ENCODE measurements at regions not wholly inside any gene's neighbourhood (a gene's known extent, or its start where the extent isn't known, plus 50 kb on each side); places are given as distances from the start of the nearest gene placed in this dataset.

- Mint-ChIP-seq H3K9me3 (no peaks in the 10 kb centered on the region), H3K4me1 (ENCODE audit: low read depth) (no peaks in the 10 kb centered on the region), H3K36me3 (ENCODE audit: low read depth) (no peaks in the 10 kb centered on the region), H3K4me3 (no peak overlapping the region), H3K27me3 (ENCODE audit: insufficient read depth) (no peaks in the 10 kb centered on the region), H3K27ac (no peak overlapping the region)
- no peak for TF ChIP-seq CTCF (IDR thresholded peaks at IDR 0.05)
- no peak for DNase-seq
Observed at GRCh38 chr12:84356224-84356623, 556.4 kb downstream of the SLC6A15 start.

GRCh38 chr12:84355561-84355960 lies 557.0 kb downstream of the SLC6A15 start:
- Mint-ChIP-seq H3K9me3 (no peaks in the 10 kb centered on the region), H3K4me3 (no peak overlapping the region), H3K4me1 (ENCODE audit: low read depth) (no peaks in the 10 kb centered on the region), H3K36me3 (ENCODE audit: low read depth) (no peaks in the 10 kb centered on the region), H3K27me3 (ENCODE audit: insufficient read depth) (peaks cover 2% of the 10 kb centered on the region; the same call in 1 of the 2 replicates), H3K27ac (no peak overlapping the region)
- no peak for DNase-seq
- TF ChIP-seq CTCF (IDR thresholded peaks at IDR 0.05) = no peak

GRCh38 chr12:84348582-84348981 lies 564.0 kb downstream of the SLC6A15 start:
- no peak for DNase-seq
- H3K9me3 Mint-ChIP-seq = no peaks in the 10 kb centered on the region
- peaks cover 2% of the 10 kb centered on the region; the same call in 1 of the 2 replicates for H3K27me3 Mint-ChIP-seq (ENCODE audit: insufficient read depth)
- no peak overlapping the region for H3K4me3 Mint-ChIP-seq
- no peaks in the 10 kb centered on the region for H3K4me1 Mint-ChIP-seq (ENCODE audit: low read depth)
- TF ChIP-seq CTCF (IDR thresholded peaks at IDR 0.05) = no peak
- H3K36me3 Mint-ChIP-seq (ENCODE audit: low read depth) = no peaks in the 10 kb centered on the region
- H3K27ac Mint-ChIP-seq = no peak overlapping the region

- Mint-ChIP-seq H3K4me3 (no peak overlapping the region), H3K9me3 (no peaks in the 10 kb centered on the region), H3K27ac (no peak overlapping the region), H3K27me3 (ENCODE audit: insufficient read depth) (no peaks in the 10 kb centered on the region), H3K4me1 (ENCODE audit: low read depth) (no peaks in the 10 kb centered on the region), H3K36me3 (ENCODE audit: low read depth) (no peaks in the 10 kb centered on the region)
- no peak for TF ChIP-seq CTCF (IDR thresholded peaks at IDR 0.05)
- DNase-seq = no peak
Observed at GRCh38 chr12:84341467-84342193, 571.0 kb downstream of the SLC6A15 start.

GRCh38 chr12:84336231-84336630 lies 576.4 kb downstream of the SLC6A15 start:
- H3K36me3 Mint-ChIP-seq (ENCODE audit: low read depth) = no peaks in the 10 kb centered on the region
- H3K27me3 Mint-ChIP-seq (ENCODE audit: insufficient read depth) = no peaks in the 10 kb centered on the region
- H3K27ac Mint-ChIP-seq = no peak overlapping the region
- no peaks in the 10 kb centered on the region; the same call in 1 of the 2 replicates for H3K9me3 Mint-ChIP-seq
- no peak for DNase-seq
- no peaks in the 10 kb centered on the region for H3K4me1 Mint-ChIP-seq (ENCODE audit: low read depth)
- TF ChIP-seq CTCF (IDR thresholded peaks at IDR 0.05) = no peak
- H3K4me3 Mint-ChIP-seq = no peak overlapping the region

Measured in HFFc6 (cell line).